IPS DF 19.7 (cell line): ENCODE measurements at regions not wholly inside any gene's neighbourhood (a gene's known extent, or its start where the extent isn't known, plus 50 kb on each side); places are given as distances from the start of the nearest gene placed in this dataset.

Experiments
- DNase-seq: peaks from one replicate; pipeline ENCODE4 v3.0.0-alpha.2; 2013; ENCODE audit warnings: low read depth, low spot score

- no peak for DNase-seq
Observed at GRCh38 chr18:59087391-59087790, 52.3 kb upstream of the SEC11C start.
